CD8-positive, alpha-beta memory T cell (primary cell): ENCODE measurements at regions not wholly inside any gene's neighbourhood (a gene's known extent, or its start where the extent isn't known, plus 50 kb on each side); places are given as distances from the start of the nearest gene placed in this dataset.

ENCODE experiments used
- CTCF ChIA-PET: fragments of 350-600 bp; sonication (Branson Sonifier 250); formaldehyde crosslinking; loops from one replicate; lab custom pipeline; 2021; ENCODE audit warnings: antibody characterized with exemption; lab: Charles Lee
- POLR2A ChIA-PET: fragments of 350-600 bp; sonication (Branson Sonifier 250); formaldehyde crosslinking; loops from one replicate; lab custom pipeline; 2021; ENCODE audit warnings: antibody characterized with exemption; lab: Charles Lee
- DNase-seq, 5 donors: peaks; one replicate each; pipeline versions ENCODE4 v3.0.0 to v3.0.0-alpha.2; 2020 to 2022; ENCODE audit warnings: mixed read lengths in 1 of 5
- H3K27ac ChIP-seq: one replicate; pipeline ENCODE4 v1.7.0; 2013; ENCODE audit warnings: low read depth, mild to moderate bottlenecking, low read length, moderate library complexity
- H3K27me3 ChIP-seq: 2 replicates; pipeline ENCODE4 v1.7.0; 2013; ENCODE audit warnings: low read length, mild to moderate bottlenecking; ENCODE audit not compliant: insufficient read depth, poor library complexity, severe bottlenecking
- H3K36me3 ChIP-seq: 2 replicates; pipeline ENCODE4 v1.7.0; 2013; ENCODE audit warnings: mild to moderate bottlenecking, low read length, moderate library complexity; ENCODE audit not compliant: insufficient read depth
- H3K4me1 ChIP-seq: 2 replicates; pipeline ENCODE4 v1.7.0; 2013; ENCODE audit warnings: mild to moderate bottlenecking, low read length, moderate library complexity; ENCODE audit not compliant: insufficient read depth
- H3K4me3 ChIP-seq: 2 replicates; pipeline ENCODE4 v1.7.0; 2013; ENCODE audit warnings: mild to moderate bottlenecking, low read length
- H3K9me3 ChIP-seq: 2 replicates; pipeline ENCODE4 v1.7.0; 2013; ENCODE audit warnings: mild to moderate bottlenecking, low read length
- H3K27ac Mint-ChIP-seq, 8 donors: one replicate each; pipeline ENCODE4 v1.8.0; 2020 to 2021; ENCODE audit warnings: mixed read lengths in 8 of 8, mild to moderate bottlenecking in 6 of 8, inconsistent platforms in 3 of 8, moderate library complexity in 3 of 8
- H3K27me3 Mint-ChIP-seq, 2 donors: one replicate each; pipeline ENCODE4 v1.8.0; 2020 to 2021; ENCODE audit warnings: mixed read lengths in 2 of 2, mild to moderate bottlenecking in 1 of 2, moderate library complexity in 1 of 2
- H3K36me3 Mint-ChIP-seq, 3 donors: one replicate each; pipeline ENCODE4 v1.8.0; 2020 to 2021; ENCODE audit warnings: mixed read lengths in 3 of 3, inconsistent platforms in 1 of 3, mild to moderate bottlenecking in 1 of 3
- H3K4me1 Mint-ChIP-seq, 3 donors: one replicate each; pipeline ENCODE4 v1.8.0; 2020 to 2021; ENCODE audit warnings: mixed read lengths in 3 of 3, inconsistent platforms in 1 of 3, mild to moderate bottlenecking in 1 of 3
- H3K4me3 Mint-ChIP-seq, 7 donors: one replicate each; pipeline ENCODE4 v1.8.0; 2020 to 2021; ENCODE audit warnings: mixed read lengths in 7 of 7, mild to moderate bottlenecking in 6 of 7, moderate library complexity in 4 of 7, inconsistent platforms in 2 of 7
- H3K9me3 Mint-ChIP-seq, 5 donors: one replicate each; pipeline ENCODE4 v1.8.0; 2020 to 2022; ENCODE audit warnings: mixed read lengths in 5 of 5, mild to moderate bottlenecking in 3 of 5, moderate library complexity in 2 of 5, inconsistent platforms in 1 of 5

GRCh38 chr4:55255179-55255578 lies 90.9 kb upstream of the SRD5A3 start:
- DNase-seq: no peak
- Histone ChIP-seq H3K27me3 (peaks cover 8% of the 10 kb centered on the region), H3K27ac (no peak overlapping the region), H3K36me3 (no peaks in the 10 kb centered on the region), H3K4me1 (no peaks in the 10 kb centered on the region), H3K4me3 (no peak overlapping the region), H3K9me3 (no peaks in the 10 kb centered on the region)
- CTCF ChIA-PET: no interaction called here
- Mint-ChIP-seq H3K4me1 (no peaks in the 10 kb centered on the region), H3K27ac (no peak overlapping the region), H3K36me3 (no peaks in the 10 kb centered on the region), H3K4me3 (no peak overlapping the region), H3K27me3 (peaks cover 5 to 26% of the 10 kb centered on the region in 2 donors), H3K9me3 (no peaks in the 10 kb centered on the region)
- POLR2A ChIA-PET: no interaction called here

GRCh38 chr4:55256787-55257186 lies 89.3 kb upstream of the SRD5A3 start:
- Histone ChIP-seq H3K27me3 (peaks cover 8% of the 10 kb centered on the region), H3K36me3 (no peaks in the 10 kb centered on the region), H3K4me3 (no peak overlapping the region), H3K9me3 (no peaks in the 10 kb centered on the region), H3K4me1 (no peaks in the 10 kb centered on the region), H3K27ac (no peak overlapping the region)
- no peak for DNase-seq
- H3K36me3 Mint-ChIP-seq: no peaks in the 10 kb centered on the region
- POLR2A ChIA-PET: no interaction called here
- CTCF ChIA-PET: no interaction called here
- no peaks in the 10 kb centered on the region for H3K9me3 Mint-ChIP-seq
- no peak overlapping the region for H3K4me3 Mint-ChIP-seq
- H3K27me3 Mint-ChIP-seq: peaks cover 6 to 26% of the 10 kb centered on the region in 2 donors
- H3K4me1 Mint-ChIP-seq: no peaks in the 10 kb centered on the region
- H3K27ac Mint-ChIP-seq: no peak overlapping the region

- CTCF ChIA-PET: no interaction called here
- POLR2A ChIA-PET: no interaction called here
- Mint-ChIP-seq H3K4me1 (no peaks in the 10 kb centered on the region), H3K36me3 (no peaks in the 10 kb centered on the region), H3K4me3 (no peak overlapping the region), H3K27ac (no peak overlapping the region), H3K9me3 (no peaks in the 10 kb centered on the region), H3K27me3 (peaks cover 8 to 26% of the 10 kb centered on the region in 2 donors)
- no peak for DNase-seq
- H3K36me3 ChIP-seq: no peaks in the 10 kb centered on the region
- peaks cover 8% of the 10 kb centered on the region for H3K27me3 ChIP-seq
- H3K4me3 ChIP-seq: no peak overlapping the region
- no peaks in the 10 kb centered on the region for H3K4me1 ChIP-seq
- H3K27ac ChIP-seq: no peak overlapping the region
- H3K9me3 ChIP-seq: no peaks in the 10 kb centered on the region
These were observed 87.7 kb upstream of the SRD5A3 start for GRCh38 chr4:55258152-55258865.

DNA sequence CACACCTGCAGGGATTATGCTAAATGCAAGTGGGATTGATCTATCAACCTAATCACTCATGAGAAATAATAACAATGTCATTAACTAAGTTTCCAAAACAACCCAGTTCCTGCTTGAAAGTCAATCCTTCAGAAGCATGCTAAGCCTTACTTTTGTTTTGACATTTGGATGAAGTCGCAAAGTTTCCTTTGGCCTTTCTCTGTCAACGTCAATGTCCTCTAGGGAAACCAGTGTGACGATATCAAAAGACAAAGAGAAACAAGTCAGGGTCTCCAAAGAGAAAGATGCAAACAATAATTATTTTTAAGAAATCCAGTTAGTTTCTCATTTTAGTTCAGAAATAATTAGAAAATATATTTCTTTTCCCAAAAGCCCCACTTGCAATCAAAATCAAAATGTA lies 86.7 kb upstream of the SRD5A3 start:
- H3K27ac Mint-ChIP-seq: no peak overlapping the region
- ChIA-PET CTCF (no interaction called here), POLR2A (no interaction called here)
- no peak overlapping the region for H3K4me3 Mint-ChIP-seq
- no peaks in the 10 kb centered on the region for H3K4me1 Mint-ChIP-seq
- Histone ChIP-seq H3K27me3 (peaks cover 8% of the 10 kb centered on the region), H3K4me3 (no peak overlapping the region), H3K27ac (no peak overlapping the region), H3K9me3 (no peaks in the 10 kb centered on the region), H3K4me1 (no peaks in the 10 kb centered on the region), H3K36me3 (no peaks in the 10 kb centered on the region)
- H3K36me3 Mint-ChIP-seq: no peaks in the 10 kb centered on the region
- peaks cover 6 to 23% of the 10 kb centered on the region in 2 donors for H3K27me3 Mint-ChIP-seq
- no peaks in the 10 kb centered on the region for H3K9me3 Mint-ChIP-seq
- no peak for DNase-seq

DNA sequence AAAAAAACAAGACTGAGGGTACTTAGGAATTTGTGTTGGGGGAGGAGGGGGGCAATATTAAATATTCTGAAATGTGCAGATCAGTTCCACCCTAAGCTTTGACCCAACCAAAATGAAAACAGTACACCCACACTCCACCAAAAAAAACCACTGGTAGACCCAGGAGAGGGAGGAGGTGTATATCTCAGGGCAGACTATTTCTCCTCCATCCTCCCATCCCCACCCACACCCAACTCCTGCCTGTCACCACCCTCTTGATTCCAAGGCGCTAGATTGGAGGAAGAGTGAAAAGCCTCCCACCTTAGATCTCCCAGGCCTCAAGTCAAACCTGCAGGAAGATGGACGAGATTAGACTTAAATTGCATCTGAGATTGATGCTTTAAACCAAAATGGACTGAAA lies 76.6 kb upstream of the SRD5A3 start:
- DNase-seq: no peak
- no peak overlapping the region for H3K4me3 ChIP-seq
- POLR2A ChIA-PET: no interaction called here
- H3K9me3 Mint-ChIP-seq: no peaks in the 10 kb centered on the region
- H3K27me3 ChIP-seq: no peaks in the 10 kb centered on the region
- H3K36me3 Mint-ChIP-seq: no peaks in the 10 kb centered on the region
- H3K27ac Mint-ChIP-seq: no peak overlapping the region
- no peaks in the 10 kb centered on the region for H3K4me1 ChIP-seq
- H3K9me3 ChIP-seq: no peaks in the 10 kb centered on the region
- H3K27me3 Mint-ChIP-seq: peaks cover 9 to 26% of the 10 kb centered on the region in 2 donors
- H3K4me1 Mint-ChIP-seq: no peaks in the 10 kb centered on the region
- H3K36me3 ChIP-seq: no peaks in the 10 kb centered on the region
- no peak overlapping the region for H3K27ac ChIP-seq
- no peak overlapping the region for H3K4me3 Mint-ChIP-seq
- CTCF ChIA-PET: no interaction called here

DNA sequence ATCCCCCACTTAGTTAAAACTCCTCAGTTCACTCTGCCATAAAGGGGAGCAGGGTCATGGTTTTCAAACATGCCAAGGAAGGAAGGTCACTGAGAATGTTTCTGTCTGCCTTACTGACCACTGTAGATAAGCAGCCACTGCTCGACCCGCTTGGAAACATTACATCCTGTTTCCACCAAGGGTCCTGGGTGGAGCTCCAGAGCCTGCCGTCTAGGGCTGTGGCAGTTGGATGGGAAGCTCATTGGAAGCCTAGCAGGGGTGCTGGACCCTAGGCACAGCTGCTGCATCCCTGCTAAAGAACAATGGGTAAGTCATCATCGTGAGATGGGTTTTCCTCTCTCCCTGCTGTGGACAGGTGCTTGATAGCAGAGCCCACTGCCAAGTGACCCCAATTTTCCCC lies 76.0 kb upstream of the SRD5A3 start:
- H3K4me3 ChIP-seq: no peak overlapping the region
- POLR2A ChIA-PET: no interaction called here

DNA sequence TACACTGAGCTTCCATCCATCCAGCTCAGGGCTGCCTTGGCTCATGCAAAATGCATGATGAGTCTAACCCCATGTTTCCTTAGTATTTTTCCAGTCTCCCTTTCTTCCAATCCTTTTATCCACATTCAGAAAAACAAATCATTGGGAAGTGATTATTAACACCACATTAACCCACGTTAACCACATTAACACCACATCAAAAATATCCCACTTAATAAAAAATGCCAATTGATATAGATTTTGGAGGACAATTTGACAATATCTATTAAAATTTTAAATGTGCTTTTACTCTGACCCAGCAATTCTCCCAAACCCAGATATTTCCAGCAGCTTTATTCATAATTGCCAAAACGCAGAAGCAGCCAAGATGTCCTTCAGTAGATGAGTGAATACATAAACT lies 75.6 kb upstream of the SRD5A3 start:
- ChIA-PET POLR2A (no interaction called here), CTCF (no interaction called here)
- no peaks in the 10 kb centered on the region for H3K27me3 ChIP-seq

More for the DNA sequence above, 76.0 kb upstream of the SRD5A3 start:
- no peaks in the 10 kb centered on the region for H3K4me1 Mint-ChIP-seq
- no peaks in the 10 kb centered on the region for H3K36me3 Mint-ChIP-seq
- no peaks in the 10 kb centered on the region for H3K9me3 Mint-ChIP-seq
- Histone ChIP-seq H3K27me3 (no peaks in the 10 kb centered on the region), H3K36me3 (no peaks in the 10 kb centered on the region), H3K27ac (no peak overlapping the region), H3K4me1 (no peaks in the 10 kb centered on the region), H3K9me3 (no peaks in the 10 kb centered on the region)
- H3K27me3 Mint-ChIP-seq: peaks cover 9 to 30% of the 10 kb centered on the region in 2 donors
- DNase-seq: no peak
- no peak overlapping the region for H3K27ac Mint-ChIP-seq
- no peak overlapping the region for H3K4me3 Mint-ChIP-seq
- CTCF ChIA-PET: no interaction called here

DNA sequence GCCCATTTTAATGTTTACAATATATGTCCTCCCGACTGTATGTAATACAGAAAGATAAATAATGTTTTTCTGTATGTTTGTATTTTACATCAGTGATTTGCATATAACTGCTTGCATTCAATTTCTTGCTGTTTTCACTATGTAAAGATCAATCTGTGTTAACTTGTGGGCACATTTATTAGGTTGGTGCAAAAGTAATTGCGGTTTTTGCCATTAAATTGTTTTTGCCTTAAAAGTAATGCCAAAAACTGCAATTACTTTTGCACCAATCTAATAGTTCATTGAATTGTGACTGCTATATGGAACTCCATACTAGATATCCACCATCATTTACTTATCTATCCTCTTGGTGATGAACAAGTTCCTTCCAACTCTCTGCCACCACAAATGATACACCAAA lies 73.9 kb upstream of the SRD5A3 start:
- POLR2A ChIA-PET: no interaction called here
- H3K9me3 Mint-ChIP-seq: no peaks in the 10 kb centered on the region

More for the DNA sequence above, 75.6 kb upstream of the SRD5A3 start:
- Histone ChIP-seq H3K4me3 (no peak overlapping the region), H3K27ac (no peak overlapping the region), H3K9me3 (no peaks in the 10 kb centered on the region), H3K36me3 (no peaks in the 10 kb centered on the region), H3K4me1 (no peaks in the 10 kb centered on the region)
- Mint-ChIP-seq H3K27ac (no peak overlapping the region), H3K4me1 (no peaks in the 10 kb centered on the region), H3K9me3 (no peaks in the 10 kb centered on the region), H3K36me3 (no peaks in the 10 kb centered on the region), H3K27me3 (peaks cover 9 to 30% of the 10 kb centered on the region in 2 donors), H3K4me3 (no peak overlapping the region)
- DNase-seq: no peak

More for the DNA sequence above, 73.9 kb upstream of the SRD5A3 start:
- no peaks in the 10 kb centered on the region for H3K4me1 Mint-ChIP-seq
- CTCF ChIA-PET: no interaction called here
- Histone ChIP-seq H3K27ac (no peak overlapping the region), H3K9me3 (no peaks in the 10 kb centered on the region), H3K27me3 (no peaks in the 10 kb centered on the region), H3K4me1 (no peaks in the 10 kb centered on the region), H3K4me3 (no peak overlapping the region), H3K36me3 (no peaks in the 10 kb centered on the region)
- H3K4me3 Mint-ChIP-seq: no peak overlapping the region
- no peak overlapping the region for H3K27ac Mint-ChIP-seq
- peaks cover 9 to 30% of the 10 kb centered on the region in 2 donors for H3K27me3 Mint-ChIP-seq
- no peaks in the 10 kb centered on the region for H3K36me3 Mint-ChIP-seq
- DNase-seq: no peak
